ENCODE measurements at regions not wholly inside any gene's neighbourhood (a gene's known extent, or its start where the extent isn't known, plus 50 kb on each side); places are given as distances from the start of the nearest gene placed in this dataset.

GRCh38 chr16:49947907-49948678 is 76.9 kb upstream of the CNEP1R1 start:
- Histone ChIP-seq H3K9me2 (replicated peaks; ENCODE audit: control insufficient read depth, low read length) (no peaks in the 10 kb centered on the region), H3K27me3 (ENCODE audit: control insufficient read depth, low read length) (no peaks in the 10 kb centered on the region), H4K20me1 (ENCODE audit: control insufficient read depth, insufficient read depth, low read depth, low read length) (no peaks in the 10 kb centered on the region), H3K4me2 (ENCODE audit: low read length) (no peak overlapping the region), H3F3A (ENCODE audit: control insufficient read depth, insufficient read depth) (no peaks in the 10 kb centered on the region), H3K9me3 (ENCODE audit: control insufficient read depth, insufficient read depth, low read length) (no peaks in the 10 kb centered on the region), H3K79me2 (ENCODE audit: control insufficient read depth, low read length) (no peaks in the 10 kb centered on the region), H3K36me3 (ENCODE audit: control insufficient read depth, low read length) (no peaks in the 10 kb centered on the region), H3K4me1 (ENCODE audit: control insufficient read depth, low read length) (no peaks in the 10 kb centered on the region), H3K27ac (ENCODE audit: low read depth, low read length) (no peak overlapping the region), H3K4me3 (ENCODE audit: low read length) (no peak overlapping the region)
- TF ChIP-seq EZH2phosphoT487 (IDR thresholded peaks at IDR 0.05; ENCODE audit: borderline replicate concordance, low read length) (no peak), CTCF (IDR thresholded peaks at IDR 0.05; ENCODE audit: low read depth, low read length, poor library complexity, severe bottlenecking) (no peak)

DNA sequence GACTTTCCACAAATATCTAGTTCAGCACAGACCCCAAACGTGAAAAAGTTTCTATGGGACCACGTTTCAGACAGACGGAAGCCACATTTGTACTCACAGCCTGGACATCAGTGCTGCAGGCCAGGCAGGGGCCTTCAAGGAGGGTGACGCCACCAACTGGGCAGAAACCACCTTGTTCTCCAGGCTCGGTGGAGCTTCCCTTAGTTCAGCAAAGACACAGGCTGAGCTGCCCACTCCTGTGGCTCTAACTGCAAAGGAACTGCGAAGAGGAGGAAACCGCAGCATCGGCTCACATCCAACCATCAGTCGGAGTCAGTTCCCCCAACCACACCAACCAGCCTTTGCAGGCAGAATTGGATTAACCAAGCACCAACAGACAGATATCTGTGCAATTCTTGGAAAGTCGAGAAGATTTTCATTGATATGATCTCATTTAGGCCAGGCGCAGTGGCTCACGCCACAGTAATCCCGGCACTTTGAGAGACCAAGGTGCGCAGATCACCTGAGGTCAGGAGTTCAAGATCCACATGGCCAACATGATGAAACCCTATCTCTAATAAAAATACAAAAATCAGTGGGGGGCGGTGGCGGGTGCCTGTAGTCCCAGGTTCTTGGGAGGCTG is 73.3 kb upstream of the CNEP1R1 start:
- H3K4me2 ChIP-seq (ENCODE audit: low read length), result no peak overlapping the region
- H3K9me2 ChIP-seq (replicated peaks; ENCODE audit: control insufficient read depth, low read length), result no peaks in the 10 kb centered on the region
- no peaks in the 10 kb centered on the region for H3K36me3 ChIP-seq (ENCODE audit: control insufficient read depth, low read length)

GRCh38 chr16:49952386-49952785 is 72.6 kb upstream of the CNEP1R1 start:
- no peaks in the 10 kb centered on the region for H3K4me1 ChIP-seq (ENCODE audit: control insufficient read depth, low read length)
- H3K36me3 ChIP-seq (ENCODE audit: control insufficient read depth, low read length), result no peaks in the 10 kb centered on the region
- no peak overlapping the region for H3K27ac ChIP-seq (ENCODE audit: low read depth, low read length)
- H3K4me3 ChIP-seq (ENCODE audit: low read length), result no peak overlapping the region
- H3K79me2 ChIP-seq (ENCODE audit: control insufficient read depth, low read length), result no peaks in the 10 kb centered on the region
- H3K4me2 ChIP-seq (ENCODE audit: low read length), result no peak overlapping the region
- no peak for TF ChIP-seq CTCF (IDR thresholded peaks at IDR 0.05; ENCODE audit: low read depth, low read length, poor library complexity, severe bottlenecking)
- TF ChIP-seq EZH2phosphoT487 (IDR thresholded peaks at IDR 0.05; ENCODE audit: borderline replicate concordance, low read length), result no peak
- no peaks in the 10 kb centered on the region for H3K9me3 ChIP-seq (ENCODE audit: control insufficient read depth, insufficient read depth, low read length)
- H3K9me2 ChIP-seq (replicated peaks; ENCODE audit: control insufficient read depth, low read length), result no peaks in the 10 kb centered on the region
- no peaks in the 10 kb centered on the region for H4K20me1 ChIP-seq (ENCODE audit: control insufficient read depth, insufficient read depth, low read depth, low read length)
- H3K27me3 ChIP-seq (ENCODE audit: control insufficient read depth, low read length), result no peaks in the 10 kb centered on the region
- H3F3A ChIP-seq (ENCODE audit: control insufficient read depth, insufficient read depth), result no peaks in the 10 kb centered on the region

More for the DNA sequence above, 73.3 kb upstream of the CNEP1R1 start:
- H3K9me3 ChIP-seq (ENCODE audit: control insufficient read depth, insufficient read depth, low read length), result no peaks in the 10 kb centered on the region
- no peaks in the 10 kb centered on the region for H3K79me2 ChIP-seq (ENCODE audit: control insufficient read depth, low read length)
- H3K27me3 ChIP-seq (ENCODE audit: control insufficient read depth, low read length), result no peaks in the 10 kb centered on the region
- no peaks in the 10 kb centered on the region for H3K4me1 ChIP-seq (ENCODE audit: control insufficient read depth, low read length)
- no peaks in the 10 kb centered on the region for H3F3A ChIP-seq (ENCODE audit: control insufficient read depth, insufficient read depth)
- TF ChIP-seq EZH2phosphoT487 (IDR thresholded peaks at IDR 0.05; ENCODE audit: borderline replicate concordance, low read length), result no peak
- TF ChIP-seq CTCF (IDR thresholded peaks at IDR 0.05; ENCODE audit: low read depth, low read length, poor library complexity, severe bottlenecking), result no peak
- H3K27ac ChIP-seq (ENCODE audit: low read depth, low read length), result no peak overlapping the region
- H3K4me3 ChIP-seq (ENCODE audit: low read length), result no peak overlapping the region
- H4K20me1 ChIP-seq (ENCODE audit: control insufficient read depth, insufficient read depth, low read depth, low read length), result no peaks in the 10 kb centered on the region
